GM10248 (cell line): ENCODE measurements at regions not wholly inside any gene's neighbourhood (a gene's known extent, or its start where the extent isn't known, plus 50 kb on each side); places are given as distances from the start of the nearest gene placed in this dataset.

Experiments used
- CTCF ChIA-PET: fragments of 300-600 bp; sonication (Branson Sonifier 250); formaldehyde crosslinking; extraction: SDS; loops from one replicate; lab custom pipeline; 2021; ENCODE audit warnings: antibody characterized with exemption; lab: Yijun Ruan, JAX
- POLR2A ChIA-PET: fragments of 350-650 bp; sonication (Branson Sonifier 250); formaldehyde crosslinking; extraction: SDS; loops from one replicate; lab custom pipeline; 2020; ENCODE audit warnings: antibody characterized with exemption; lab: Yijun Ruan, JAX
- DNase-seq: peaks from one replicate; pipeline ENCODE4 v3.0.0; 2012; ENCODE audit errors: extremely low spot score
- CTCF ChIP-seq: IDR thresholded peaks from 2 replicates; pipeline ENCODE4 v1.5.1; 2012; ENCODE audit warnings: mild to moderate bottlenecking, low read depth; ENCODE audit errors: extremely low read depth, missing control alignments, control extremely low read depth

- CTCF ChIA-PET: interaction anchor here (0.7 to 5.1 kb wide), 16 partner anchors 8 to 563 kb away, joined by 3 to 51 read pairs (median 6); no protein-coding TSS in a partner anchor
- no peak for TF ChIP-seq CTCF
- POLR2A ChIA-PET: no interaction called here
- no peak for DNase-seq
These were observed 99.0 kb upstream of the KCNMB2 start for GRCh38 chr3:178437236-178437635.

- ChIA-PET CTCF (interaction anchor here (1.4 to 1.8 kb wide), 4 partner anchors 11 to 527 kb away, joined by 5 to 7 read pairs (median 6); no protein-coding TSS in a partner anchor), POLR2A (no interaction called here)
- peak; percentile 24 for DNase-seq
- no peak for TF ChIP-seq CTCF
These were observed 96.7 kb upstream of the KCNMB2 start for GRCh38 chr3:178439504-178439903.

GRCh38 chr3:178440043-178440442 is 96.2 kb upstream of the KCNMB2 start:
- CTCF ChIA-PET: interaction anchor here (0.8 to 1.8 kb wide), 5 partner anchors 11 to 530 kb away, joined by 3 to 7 read pairs (median 6); no protein-coding TSS in a partner anchor
- TF ChIP-seq CTCF: no peak
- no peak for DNase-seq
- POLR2A ChIA-PET: no interaction called here

- no peak for DNase-seq
- CTCF ChIA-PET: interaction anchor here (0.7 to 2.6 kb wide), 3 partner anchors 9 to 463 kb away, joined by 3 to 9 read pairs (median 3); no protein-coding TSS in a partner anchor
- TF ChIP-seq CTCF: no peak
- POLR2A ChIA-PET: no interaction called here
These were observed 92.6 kb upstream of the KCNMB2 start for GRCh38 chr3:178443634-178444033.

GRCh38 chr3:178445139-178445538 is 91.1 kb upstream of the KCNMB2 start:
- ChIA-PET POLR2A (no interaction called here), CTCF (interaction anchor here (1.3 to 2.6 kb wide), 4 partner anchors 8 to 12 kb away, joined by 3 to 9 read pairs (median 7); no protein-coding TSS in a partner anchor)
- TF ChIP-seq CTCF: no peak
- DNase-seq: no peak

GRCh38 chr3:178446059-178446458 is 90.2 kb upstream of the KCNMB2 start:
- DNase-seq: no peak
- no peak for TF ChIP-seq CTCF
- ChIA-PET CTCF (interaction anchor here (1.3 to 1.7 kb wide), 4 partner anchors 9 to 262 kb away, joined by 3 to 8 read pairs (median 5); no protein-coding TSS in a partner anchor), POLR2A (no interaction called here)
